ENCODE measurements at regions not wholly inside any gene's neighbourhood (a gene's known extent, or its start where the extent isn't known, plus 50 kb on each side); places are given as distances from the start of the nearest gene placed in this dataset.

- Histone ChIP-seq H3K36me3 (ENCODE audit: control insufficient read depth, insufficient read depth, low read length) (no peaks in the 10 kb centered on the region), H3K4me3 (replicated peaks; ENCODE audit: low read depth, low read length) (no peak overlapping the region; the same call in 1 of the 2 replicates), H3K27me3 (replicated peaks; ENCODE audit: control insufficient read depth, insufficient read depth, low read length) (no peaks in the 10 kb centered on the region)
- DNase-seq (ENCODE audit: extremely low read depth, insufficient read length), result no peak
- no peak for TF ChIP-seq CTCF (IDR thresholded peaks at IDR 0.05; ENCODE audit: insufficient read depth, low read length, poor library complexity, severe bottlenecking)
These were observed 142.9 kb downstream of the RPIA start for GRCh38 chr2:88834376-88834775.

GRCh38 chr2:88834866-88835265 is 143.4 kb downstream of the RPIA start:
- DNase-seq (ENCODE audit: extremely low read depth, insufficient read length), result no peak
- no peak overlapping the region; the same call in 1 of the 2 replicates for H3K4me3 ChIP-seq (replicated peaks; ENCODE audit: low read depth, low read length)
- no peak for TF ChIP-seq CTCF (IDR thresholded peaks at IDR 0.05; ENCODE audit: insufficient read depth, low read length, poor library complexity, severe bottlenecking)
- no peaks in the 10 kb centered on the region for H3K27me3 ChIP-seq (replicated peaks; ENCODE audit: control insufficient read depth, insufficient read depth, low read length)
- no peaks in the 10 kb centered on the region for H3K36me3 ChIP-seq (ENCODE audit: control insufficient read depth, insufficient read depth, low read length)

- DNase-seq (ENCODE audit: extremely low read depth, insufficient read length), result no peak
- TF ChIP-seq CTCF (IDR thresholded peaks at IDR 0.05; ENCODE audit: insufficient read depth, low read length, poor library complexity, severe bottlenecking), result no peak
- Histone ChIP-seq H3K36me3 (ENCODE audit: control insufficient read depth, insufficient read depth, low read length) (no peaks in the 10 kb centered on the region), H3K27me3 (replicated peaks; ENCODE audit: control insufficient read depth, insufficient read depth, low read length) (no peaks in the 10 kb centered on the region), H3K4me3 (replicated peaks; ENCODE audit: low read depth, low read length) (no peak overlapping the region)
These were observed 144.3 kb downstream of the RPIA start for GRCh38 chr2:88835726-88836125.

GRCh38 chr2:88836351-88836750 is 144.9 kb downstream of the RPIA start:
- DNase-seq (ENCODE audit: extremely low read depth, insufficient read length), result no peak
- Histone ChIP-seq H3K36me3 (ENCODE audit: control insufficient read depth, insufficient read depth, low read length) (no peaks in the 10 kb centered on the region), H3K4me3 (replicated peaks; ENCODE audit: low read depth, low read length) (no peak overlapping the region), H3K27me3 (replicated peaks; ENCODE audit: control insufficient read depth, insufficient read depth, low read length) (no peaks in the 10 kb centered on the region)
- TF ChIP-seq CTCF (IDR thresholded peaks at IDR 0.05; ENCODE audit: insufficient read depth, low read length, poor library complexity, severe bottlenecking), result no peak

GRCh38 chr2:88837511-88838160 is 146.2 kb downstream of the RPIA start:
- TF ChIP-seq CTCF (IDR thresholded peaks at IDR 0.05; ENCODE audit: insufficient read depth, low read length, poor library complexity, severe bottlenecking), result no peak
- no peak overlapping the region for H3K4me3 ChIP-seq (replicated peaks; ENCODE audit: low read depth, low read length)
- no peak for DNase-seq (ENCODE audit: extremely low read depth, insufficient read length)
- H3K36me3 ChIP-seq (ENCODE audit: control insufficient read depth, insufficient read depth, low read length), result no peaks in the 10 kb centered on the region
- H3K27me3 ChIP-seq (replicated peaks; ENCODE audit: control insufficient read depth, insufficient read depth, low read length), result no peaks in the 10 kb centered on the region

GRCh38 chr2:88838165-88838635 is 146.7 kb downstream of the RPIA start:
- Histone ChIP-seq H3K4me3 (replicated peaks; ENCODE audit: low read depth, low read length) (no peak overlapping the region), H3K36me3 (ENCODE audit: control insufficient read depth, insufficient read depth, low read length) (no peaks in the 10 kb centered on the region), H3K27me3 (replicated peaks; ENCODE audit: control insufficient read depth, insufficient read depth, low read length) (no peaks in the 10 kb centered on the region)
- DNase-seq (ENCODE audit: extremely low read depth, insufficient read length), result no peak
- TF ChIP-seq CTCF (IDR thresholded peaks at IDR 0.05; ENCODE audit: insufficient read depth, low read length, poor library complexity, severe bottlenecking), result no peak
